K562 (cell line): ENCODE measurements at regions not wholly inside any gene's neighbourhood (a gene's known extent, or its start where the extent isn't known, plus 50 kb on each side); places are given as distances from the start of the nearest gene placed in this dataset.

Source experiments
- ATAC-seq: fragments of 200-7000 bp; cut with Tn5 transposase; 3 replicates; pipeline ENCODE4 v1.9.1; 2020; ENCODE audit warnings: moderate library complexity
- BruUV-seq: library from RNA; stranded (reverse); fragments of 400-500 nt; replicated peaks from 2 replicates; lab custom pipeline; 2021; lab: Mats Ljungman, UMichigan
- CTCF ChIA-PET: fragments of 300-600 bp; formaldehyde crosslinking; extraction: SDS; loops from one replicate; lab custom pipeline; 2021; ENCODE audit warnings: low intra/inter-chr PET ratio; lab: Yijun Ruan, JAX
- POLR2A ChIA-PET: fragments of 300-600, 350-650 bp; sonication (Branson Sonifier 250); formaldehyde crosslinking; extraction: SDS; loops from one replicate; lab custom pipeline; 2021; ENCODE audit warnings: antibody characterized with exemption, inconsistent platforms; lab: Yijun Ruan, JAX
- DNase-seq, 4 experiments: peaks; one replicate each; pipeline versions ENCODE4 v3.0.0 to v3.0.0-alpha.2; 2011 to 2018; ENCODE audit warnings: low spot score in 3 of 4, mixed read lengths in 3 of 4; ENCODE audit errors: extremely low read depth in 1 of 4
- FAIRE-seq: peaks from 2 replicates; lab custom pipeline; 2011; peaks lifted over from hg19 to GRCh38; lab: Jason Lieb, UNC
- H2AFZ ChIP-seq: 2 replicates; pipeline ENCODE4 v1.6.0; 2011; ENCODE audit warnings: low read depth, low read length, control low read depth, inconsistent platforms
- H3K27ac ChIP-seq: fragments of 200-600 bp; 3 replicates; pipeline ENCODE4 v1.8.0; 2011; ENCODE audit warnings: low read depth, mild to moderate bottlenecking, control low read depth, inconsistent platforms, low read length, moderate library complexity, mixed read lengths; ENCODE audit errors: extremely low read depth
- H3K27me3 ChIP-seq, 2 experiments: fragments of 300-600 bp in 1 of 2; 2 replicates in 1 of 2; 3 replicates in 1 of 2; pipeline versions ENCODE4 v1.6.0 to v1.8.0; 2011; ENCODE audit warnings: inconsistent platforms in 2 of 2, low read length in 2 of 2, mild to moderate bottlenecking in 1 of 2, mixed read lengths in 1 of 2, moderate library complexity in 1 of 2; ENCODE audit not compliant: control insufficient read depth in 2 of 2, insufficient read depth in 2 of 2
- H3K36me3 ChIP-seq: fragments of 300-600 bp; 3 replicates; pipeline ENCODE4 v1.8.0; 2011; ENCODE audit warnings: mild to moderate bottlenecking, low read length, inconsistent platforms; ENCODE audit not compliant: control insufficient read depth, insufficient read depth
- H3K4me1 ChIP-seq, 2 experiments: fragments of 200-600 bp in 1 of 2; replicated peaks in 1 of 2; 2 replicates in 1 of 2; 3 replicates in 1 of 2; pipeline versions ENCODE4 v1.5.1 to v1.8.0; 2011; ENCODE audit warnings: inconsistent platforms in 2 of 2, low read length in 2 of 2, mild to moderate bottlenecking in 1 of 2, mixed read lengths in 1 of 2, moderate library complexity in 1 of 2; ENCODE audit not compliant: control insufficient read depth in 2 of 2, insufficient read depth in 2 of 2
- H3K4me2 ChIP-seq: 2 replicates; pipeline ENCODE4 v1.6.1; 2011; ENCODE audit warnings: low read length, control low read depth, inconsistent platforms, mixed read lengths; ENCODE audit not compliant: insufficient read depth
- H3K4me3 ChIP-seq: fragments of 200-600 bp; sonication (generic), shearing (Covaris generic); 2 replicates; pipeline ENCODE4 v1.5.1; 2016; ENCODE audit warnings: control low read depth, inconsistent platforms
- H3K79me2 ChIP-seq: fragments of 200-600 bp; 3 replicates; pipeline ENCODE4 v1.8.0; 2011; ENCODE audit warnings: low read length, inconsistent platforms; ENCODE audit not compliant: control insufficient read depth, insufficient read depth
- H3K9ac ChIP-seq, 2 experiments: 2 replicates each; pipeline versions ENCODE4 v1.6.0 to v1.6.1; 2011; ENCODE audit warnings: low read depth in 2 of 2, low read length in 2 of 2, control low read depth in 1 of 2, inconsistent platforms in 1 of 2, mild to moderate bottlenecking in 1 of 2, mixed read lengths in 1 of 2; ENCODE audit not compliant: insufficient read depth in 1 of 2
- H3K9me1 ChIP-seq: one replicate; pipeline ENCODE4 v1.6.0; 2011; ENCODE audit warnings: inconsistent platforms, mild to moderate bottlenecking, low read length, moderate library complexity; ENCODE audit not compliant: control insufficient read depth, insufficient read depth
- H3K9me3 ChIP-seq: replicated peaks from 2 replicates; pipeline ENCODE4 v1.5.1; 2011; ENCODE audit warnings: low read depth, low read length, inconsistent platforms; ENCODE audit not compliant: control insufficient read depth, insufficient read depth
- H4K20me1 ChIP-seq: replicated peaks from 2 replicates; pipeline ENCODE4 v1.6.1; 2011; ENCODE audit warnings: low read length, inconsistent platforms, mixed read lengths; ENCODE audit not compliant: control insufficient read depth, insufficient read depth
- C11orf30 ChIP-seq: fragments of 450-650 bp; IDR thresholded peaks from 2 replicates; pipeline ENCODE4 v1.6.1; 2016; ENCODE audit warnings: low read depth, mild to moderate bottlenecking
- GTF2E2 ChIP-seq: fragments of 200-800 bp; sonication (Bioruptor generic); IDR thresholded peaks from 2 replicates; pipeline ENCODE4 v1.6.1; 2016; ENCODE audit warnings: missing genetic modification characterization, missing compliant biosample characterization
- MAFF ChIP-seq: IDR thresholded peaks from 2 replicates; pipeline ENCODE4 v1.6.1; 2012; ENCODE audit warnings: low read length, improper control_type of control experiment
- MAFG ChIP-seq: fragments of 450-650 bp; conservative IDR thresholded peaks from 2 replicates; pipeline ENCODE4 v1.6.1; 2016; ENCODE audit warnings: missing genetic modification characterization, missing compliant biosample characterization
- MAFK ChIP-seq: IDR thresholded peaks from 2 replicates; pipeline ENCODE4 v1.6.1; 2011; ENCODE audit warnings: low read length, improper control_type of control experiment
- SPI1 ChIP-seq: IDR thresholded peaks from 2 replicates; pipeline ENCODE4 v1.6.1; 2011; ENCODE audit warnings: low read depth, low read length, control low read depth, borderline replicate concordance
- ZFP91 ChIP-seq: sonication (generic); formaldehyde crosslinking; IDR thresholded peaks from 2 replicates; pipeline ENCODE4 v1.8.0; 2022; ENCODE audit warnings: mild to moderate bottlenecking, missing genetic modification reagents
- ZNF316 ChIP-seq: fragments of 450-650 bp; IDR thresholded peaks from 2 replicates; pipeline ENCODE4 v1.6.1; 2016
- ZNF444 ChIP-seq: fragments of 250-450 bp; sonication (Bioruptor Pico); IDR thresholded peaks from 2 replicates; pipeline ENCODE4 v1.4.0; 2020; ENCODE audit warnings: mild to moderate bottlenecking, moderate library complexity
- WGBS: fragments of 100-300 bp; shearing (Covaris generic); methylation state at CpG from one replicate; pipeline ENCODE4 v1.1.6; 2016; ENCODE audit warnings: low coverage, mixed read lengths; ENCODE audit not compliant: insufficient coverage; ENCODE audit errors: missing lambda C conversion rate; 5-methylcytosine and 5-hydroxymethylcytosine counted together
- in situ Hi-C: fragments of 300-500 bp; cut with MboI; formaldehyde crosslinking; loops from 4 replicates; pipeline ENCODE4 v1.15.0; 2018; ENCODE audit warnings: inconsistent platforms, mixed read lengths
- intact Hi-C: fragments of 100-400 bp; cut with micrococcal nuclease; formaldehyde crosslinking; loops from 2 replicates; pipeline ENCODE4 v1.14.2; 2022
- TF ChIP-seq, protein P1 (sequence below): fragments of 250-450 bp; sonication (Bioruptor Pico); IDR thresholded peaks from 2 replicates; pipeline ENCODE4 v1.4.0; 2020; ENCODE audit warnings: mild to moderate bottlenecking
- TF ChIP-seq, protein P2 (sequence below): fragments of 250-450 bp; sonication (Bioruptor Pico); IDR thresholded peaks from 2 replicates; pipeline ENCODE4 v1.5.0; 2020; ENCODE audit warnings: mild to moderate bottlenecking, borderline replicate concordance
- TF ChIP-seq, protein P3 (sequence below): fragments of 150-350 bp; IDR thresholded peaks from 2 replicates; pipeline ENCODE4 v1.6.1; 2014; ENCODE audit warnings: low read depth, mild to moderate bottlenecking, low read length, borderline replicate concordance

GRCh38 chr10:64598600-64598999 lies 1077.4 kb downstream of the REEP3 start:
- H3K9me3 ChIP-seq, result no peaks in the 10 kb centered on the region
- no peaks in the 10 kb centered on the region for H3K27me3 ChIP-seq
- no peaks in the 10 kb centered on the region for H3K9me1 ChIP-seq
- no peak overlapping the region for H2AFZ ChIP-seq
- in situ Hi-C loops, result no loop called here
- no peaks in the 10 kb centered on the region for H3K4me1 ChIP-seq
- H3K4me2 ChIP-seq, result no peak overlapping the region
- intact Hi-C loops, result no loop called here
- WGBS, result 21% methylated on average over 1 of the region's 1 CpG
- no peak for ATAC-seq
- ChIA-PET CTCF (no interaction called here), POLR2A (interaction anchor here (1.4 kb wide), 1 partner anchor 10 kb away, joined by 3 read pairs; no protein-coding TSS in a partner anchor)
- no peak for FAIRE-seq
- no peak overlapping the region for H3K27ac ChIP-seq
- no peak overlapping the region for H3K9ac ChIP-seq
- H4K20me1 ChIP-seq, result no peaks in the 10 kb centered on the region
- no TSS peak for BruUV-seq
- H3K4me3 ChIP-seq, result no peak overlapping the region
- H3K79me2 ChIP-seq, result no peaks in the 10 kb centered on the region
- H3K36me3 ChIP-seq, result no peaks in the 10 kb centered on the region
- no peak for DNase-seq
- TF ChIP-seq, protein P1, sequence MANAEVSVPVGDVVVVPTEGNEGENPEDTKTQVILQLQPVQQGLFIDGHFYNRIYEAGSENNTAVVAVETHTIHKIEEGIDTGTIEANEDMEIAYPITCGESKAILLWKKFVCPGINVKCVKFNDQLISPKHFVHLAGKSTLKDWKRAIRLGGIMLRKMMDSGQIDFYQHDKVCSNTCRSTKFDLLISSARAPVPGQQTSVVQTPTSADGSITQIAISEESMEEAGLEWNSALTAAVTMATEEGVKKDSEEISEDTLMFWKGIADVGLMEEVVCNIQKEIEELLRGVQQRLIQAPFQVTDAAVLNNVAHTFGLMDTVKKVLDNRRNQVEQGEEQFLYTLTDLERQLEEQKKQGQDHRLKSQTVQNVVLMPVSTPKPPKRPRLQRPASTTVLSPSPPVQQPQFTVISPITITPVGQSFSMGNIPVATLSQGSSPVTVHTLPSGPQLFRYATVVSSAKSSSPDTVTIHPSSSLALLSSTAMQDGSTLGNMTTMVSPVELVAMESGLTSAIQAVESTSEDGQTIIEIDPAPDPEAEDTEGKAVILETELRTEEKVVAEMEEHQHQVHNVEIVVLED, result no peak
- TF ChIP-seq MAFG, result peak; percentile 33; the same call in 1 of the 2 replicates
- TF ChIP-seq, protein P2, sequence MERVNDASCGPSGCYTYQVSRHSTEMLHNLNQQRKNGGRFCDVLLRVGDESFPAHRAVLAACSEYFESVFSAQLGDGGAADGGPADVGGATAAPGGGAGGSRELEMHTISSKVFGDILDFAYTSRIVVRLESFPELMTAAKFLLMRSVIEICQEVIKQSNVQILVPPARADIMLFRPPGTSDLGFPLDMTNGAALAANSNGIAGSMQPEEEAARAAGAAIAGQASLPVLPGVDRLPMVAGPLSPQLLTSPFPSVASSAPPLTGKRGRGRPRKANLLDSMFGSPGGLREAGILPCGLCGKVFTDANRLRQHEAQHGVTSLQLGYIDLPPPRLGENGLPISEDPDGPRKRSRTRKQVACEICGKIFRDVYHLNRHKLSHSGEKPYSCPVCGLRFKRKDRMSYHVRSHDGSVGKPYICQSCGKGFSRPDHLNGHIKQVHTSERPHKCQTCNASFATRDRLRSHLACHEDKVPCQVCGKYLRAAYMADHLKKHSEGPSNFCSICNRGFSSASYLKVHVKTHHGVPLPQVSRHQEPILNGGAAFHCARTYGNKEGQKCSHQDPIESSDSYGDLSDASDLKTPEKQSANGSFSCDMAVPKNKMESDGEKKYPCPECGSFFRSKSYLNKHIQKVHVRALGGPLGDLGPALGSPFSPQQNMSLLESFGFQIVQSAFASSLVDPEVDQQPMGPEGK, result no peak
- TF ChIP-seq SPI1, result no peak
- peak; percentile 83 for TF ChIP-seq ZNF316
- peak; percentile 74 for TF ChIP-seq MAFK
- peak; percentile 56; the same call in 1 of the 2 replicates for TF ChIP-seq C11orf30
- no peak for TF ChIP-seq ZFP91 (CRISPR knock-in tag)
- TF ChIP-seq GTF2E2, result no peak
- TF ChIP-seq, protein P3, sequence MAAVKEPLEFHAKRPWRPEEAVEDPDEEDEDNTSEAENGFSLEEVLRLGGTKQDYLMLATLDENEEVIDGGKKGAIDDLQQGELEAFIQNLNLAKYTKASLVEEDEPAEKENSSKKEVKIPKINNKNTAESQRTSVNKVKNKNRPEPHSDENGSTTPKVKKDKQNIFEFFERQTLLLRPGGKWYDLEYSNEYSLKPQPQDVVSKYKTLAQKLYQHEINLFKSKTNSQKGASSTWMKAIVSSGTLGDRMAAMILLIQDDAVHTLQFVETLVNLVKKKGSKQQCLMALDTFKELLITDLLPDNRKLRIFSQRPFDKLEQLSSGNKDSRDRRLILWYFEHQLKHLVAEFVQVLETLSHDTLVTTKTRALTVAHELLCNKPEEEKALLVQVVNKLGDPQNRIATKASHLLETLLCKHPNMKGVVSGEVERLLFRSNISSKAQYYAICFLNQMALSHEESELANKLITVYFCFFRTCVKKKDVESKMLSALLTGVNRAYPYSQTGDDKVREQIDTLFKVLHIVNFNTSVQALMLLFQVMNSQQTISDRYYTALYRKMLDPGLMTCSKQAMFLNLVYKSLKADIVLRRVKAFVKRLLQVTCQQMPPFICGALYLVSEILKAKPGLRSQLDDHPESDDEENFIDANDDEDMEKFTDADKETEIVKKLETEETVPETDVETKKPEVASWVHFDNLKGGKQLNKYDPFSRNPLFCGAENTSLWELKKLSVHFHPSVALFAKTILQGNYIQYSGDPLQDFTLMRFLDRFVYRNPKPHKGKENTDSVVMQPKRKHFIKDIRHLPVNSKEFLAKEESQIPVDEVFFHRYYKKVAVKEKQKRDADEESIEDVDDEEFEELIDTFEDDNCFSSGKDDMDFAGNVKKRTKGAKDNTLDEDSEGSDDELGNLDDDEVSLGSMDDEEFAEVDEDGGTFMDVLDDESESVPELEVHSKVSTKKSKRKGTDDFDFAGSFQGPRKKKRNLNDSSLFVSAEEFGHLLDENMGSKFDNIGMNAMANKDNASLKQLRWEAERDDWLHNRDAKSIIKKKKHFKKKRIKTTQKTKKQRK, result no peak
- TF ChIP-seq ZNF444, result no peak
- TF ChIP-seq MAFF, result peak; percentile 75
